GM21360 (cell line): ENCODE measurements at regions not wholly inside any gene's neighbourhood (a gene's known extent, or its start where the extent isn't known, plus 50 kb on each side); places are given as distances from the start of the nearest gene placed in this dataset.

ENCODE experiments used
- ATAC-seq: cut with Tn5 transposase; IDR thresholded peaks from one replicate; pipeline ENCODE4 v1.9.1; 2021; ENCODE audit warnings: mild to moderate bottlenecking, moderate library complexity; ENCODE audit not compliant: unreplicated experiment

GRCh38 chr2:59655809-59656208 lies 897.6 kb downstream of the BCL11A start:
- no peak for ATAC-seq

DNA sequence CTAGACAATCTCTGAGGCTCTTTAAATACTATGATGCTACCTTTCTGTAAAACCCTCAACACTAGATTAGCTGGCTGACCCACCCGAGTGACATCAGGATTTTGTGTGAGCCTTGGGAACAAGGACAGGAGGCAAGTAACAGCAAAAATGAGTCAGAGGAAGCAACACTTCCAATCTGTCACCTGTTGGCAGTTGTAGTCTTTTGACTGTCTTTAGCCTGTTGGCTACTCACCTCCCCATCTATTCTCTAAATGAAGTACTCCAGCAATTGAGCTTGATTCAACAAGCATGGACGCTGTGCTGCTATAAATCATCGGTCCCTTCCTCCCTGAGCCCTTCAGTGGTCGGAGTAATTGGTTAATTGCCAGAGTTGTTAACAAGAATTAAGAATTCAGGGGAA lies 898.7 kb downstream of the BCL11A start:
- no peak for ATAC-seq

GRCh38 chr2:59653164-59653563 lies 900.3 kb downstream of the BCL11A start:
- ATAC-seq, result no peak

DNA sequence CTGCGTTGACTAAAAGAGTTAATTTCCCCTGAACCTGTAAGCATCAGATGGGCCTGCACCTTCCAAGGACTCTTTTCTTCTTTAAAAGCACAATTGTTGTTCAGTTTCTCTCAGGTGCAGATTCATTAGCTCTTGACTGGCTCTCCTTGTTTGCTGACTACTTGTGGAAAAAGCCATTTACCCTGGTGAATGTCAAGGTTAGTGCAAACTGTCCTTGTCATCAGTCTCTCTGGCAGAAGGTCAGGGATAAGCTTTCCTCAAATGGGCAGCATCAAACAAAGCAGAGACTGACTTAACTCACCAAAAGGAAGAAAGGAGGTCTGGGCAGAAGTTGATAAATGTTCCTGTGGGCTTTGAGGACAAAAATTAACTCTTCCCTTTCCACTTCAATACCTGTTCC lies 922.7 kb downstream of the BCL11A start:
- no peak for ATAC-seq

DNA sequence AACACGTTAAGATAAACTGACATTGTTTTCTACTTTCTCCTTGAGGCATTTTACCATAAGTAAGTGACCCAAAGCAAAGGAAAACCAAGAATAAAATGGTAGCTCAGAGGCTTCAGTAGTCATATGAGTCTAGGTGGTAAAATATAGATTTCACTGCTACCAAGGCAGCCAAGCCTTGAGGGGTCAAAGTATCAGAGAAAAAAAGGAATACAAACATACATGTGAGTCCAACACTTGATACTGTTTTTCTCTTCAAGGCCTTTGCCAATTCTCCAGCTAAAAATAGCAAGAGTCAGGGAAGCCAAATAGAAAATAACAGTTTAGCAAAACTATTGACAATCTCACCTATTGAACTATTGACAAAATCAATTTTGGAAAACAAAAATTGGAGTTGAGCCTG lies 925.9 kb downstream of the BCL11A start:
- ATAC-seq, result no peak

GRCh38 chr2:59622599-59623308 lies 930.7 kb downstream of the BCL11A start:
- no peak for ATAC-seq

DNA sequence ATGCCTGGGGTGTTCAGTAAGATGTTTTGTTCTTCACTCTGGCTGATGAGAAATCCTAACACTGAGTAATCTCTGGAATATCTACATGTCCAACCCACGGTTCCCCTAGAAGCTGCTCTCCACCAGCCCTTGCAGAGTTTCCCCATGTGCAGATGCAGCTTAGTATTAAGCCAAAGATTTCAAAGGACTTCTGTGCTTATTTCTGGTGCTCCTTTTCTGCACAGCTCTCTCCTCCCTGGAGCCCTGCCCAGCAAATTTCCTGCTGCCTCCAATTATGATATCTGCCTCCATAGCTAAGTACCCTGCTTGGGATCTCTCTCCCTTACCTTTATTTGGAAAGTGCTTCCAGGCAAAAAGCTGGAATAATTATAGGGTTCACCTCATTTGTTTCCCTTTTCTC lies 949.3 kb downstream of the BCL11A start:
- ATAC-seq, result no peak

GRCh38 chr2:59594671-59595222 lies 958.7 kb downstream of the BCL11A start:
- ATAC-seq, result peak; percentile 60

GRCh38 chr2:59590798-59591197 lies 962.7 kb downstream of the BCL11A start:
- no peak for ATAC-seq

DNA sequence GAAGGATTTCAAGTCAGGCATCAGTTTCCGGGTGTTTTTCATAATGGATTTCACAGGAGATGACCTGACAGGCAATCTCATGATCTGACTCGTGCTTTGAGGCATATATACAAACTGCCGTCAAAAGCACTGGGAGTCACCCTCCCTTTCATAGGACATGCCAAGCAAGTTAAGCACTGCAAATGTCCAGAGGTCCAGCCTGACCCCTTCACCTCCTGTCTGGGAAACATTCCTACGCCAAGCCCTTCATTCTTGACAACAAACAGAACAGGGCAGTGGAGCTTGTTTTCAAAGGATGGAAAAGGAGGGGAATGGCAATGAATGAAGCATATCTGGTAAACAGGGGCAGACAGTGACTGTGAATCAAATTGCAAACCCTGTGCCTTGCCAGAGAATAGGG lies 963.6 kb downstream of the BCL11A start:
- ATAC-seq, result no peak

- no peak for ATAC-seq
Observed at GRCh38 chr2:59588286-59588685, 965.2 kb downstream of the BCL11A start.

DNA sequence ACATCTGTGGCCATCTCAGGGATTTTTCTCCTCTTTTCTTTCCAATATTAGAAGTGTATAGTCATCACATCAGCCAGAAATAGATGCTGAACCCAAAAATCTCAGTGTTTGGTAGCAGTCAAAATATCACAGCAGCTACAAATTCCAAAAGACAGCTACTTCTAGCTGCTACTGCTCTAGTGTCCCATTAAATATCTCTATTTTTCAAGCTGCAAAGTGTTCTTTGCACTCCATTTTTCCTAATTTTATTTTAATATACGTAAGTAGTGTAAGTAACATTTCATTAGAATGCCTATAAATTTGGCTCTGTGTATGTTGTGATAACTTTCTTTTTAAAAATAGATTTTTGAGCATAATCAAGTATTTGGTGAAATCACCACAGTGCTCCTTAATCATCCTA lies 967.3 kb downstream of the BCL11A start:
- ATAC-seq, result no peak

DNA sequence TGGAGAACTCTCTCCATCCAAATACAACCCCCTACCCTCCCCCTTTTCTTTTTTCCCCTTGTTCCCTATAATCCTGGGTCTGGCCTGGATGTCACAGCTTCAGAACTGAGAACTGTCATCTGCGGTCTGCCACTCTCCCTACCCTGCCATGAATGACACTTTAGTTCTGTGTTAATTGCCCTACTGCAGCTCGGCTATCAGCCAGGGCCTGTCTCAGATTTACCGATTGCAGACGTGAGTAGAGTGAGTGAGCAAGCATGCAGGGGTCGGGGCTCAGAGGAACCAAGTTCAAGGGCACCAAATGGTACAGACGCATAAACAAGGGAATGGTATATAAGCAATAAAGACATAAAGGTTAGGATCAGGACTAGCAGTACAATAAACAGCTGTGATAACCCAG lies 967.8 kb downstream of the BCL11A start:
- no peak for ATAC-seq

DNA sequence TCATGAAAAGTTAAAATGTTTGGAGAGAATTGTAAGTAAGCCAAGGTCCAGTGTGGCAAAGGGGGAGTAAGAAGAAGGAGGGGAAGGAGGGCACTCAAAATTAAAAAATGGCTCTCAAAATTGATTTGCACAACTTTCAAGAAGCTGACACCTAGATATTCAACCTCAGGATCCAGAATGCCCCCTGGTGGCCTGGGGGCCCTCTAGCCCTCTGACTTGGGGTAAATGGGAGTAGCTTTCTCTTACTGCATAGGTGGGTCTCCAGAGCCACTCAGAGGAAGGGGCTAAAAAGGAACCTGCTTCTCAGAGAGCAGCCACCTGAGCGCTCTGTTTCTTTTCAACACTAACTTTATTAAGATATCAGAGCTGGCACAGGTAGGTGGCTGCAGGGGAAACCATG lies 968.5 kb downstream of the BCL11A start:
- ATAC-seq, result no peak

DNA sequence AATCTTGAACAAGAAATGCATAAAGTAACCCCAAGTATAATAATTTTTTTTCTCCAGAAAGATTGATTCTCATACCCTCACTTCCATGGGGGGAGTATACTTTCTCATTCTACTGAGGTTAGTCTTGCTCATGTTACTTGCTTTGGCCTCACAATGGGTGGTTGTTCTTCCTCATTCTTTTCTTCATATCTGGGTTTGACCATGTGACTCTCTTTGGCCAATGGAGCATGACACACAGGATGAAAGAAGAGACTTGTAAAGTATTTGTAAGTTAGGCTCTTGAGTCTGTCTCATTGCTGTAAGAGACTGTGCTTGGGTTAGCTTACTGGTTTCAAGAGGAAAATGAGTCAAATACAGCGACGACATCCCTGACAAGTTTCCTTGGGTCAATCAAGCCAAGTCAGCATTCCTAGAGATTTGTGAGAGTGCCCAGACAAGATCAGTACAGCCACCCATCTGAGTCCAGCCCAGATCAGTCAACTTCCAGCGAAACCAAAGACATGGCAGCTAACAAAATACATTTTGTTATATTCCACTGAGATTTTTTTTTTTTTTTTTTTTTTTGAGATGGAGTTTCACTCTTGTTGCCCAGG lies 970.2 kb downstream of the BCL11A start:
- ATAC-seq, result no peak

DNA sequence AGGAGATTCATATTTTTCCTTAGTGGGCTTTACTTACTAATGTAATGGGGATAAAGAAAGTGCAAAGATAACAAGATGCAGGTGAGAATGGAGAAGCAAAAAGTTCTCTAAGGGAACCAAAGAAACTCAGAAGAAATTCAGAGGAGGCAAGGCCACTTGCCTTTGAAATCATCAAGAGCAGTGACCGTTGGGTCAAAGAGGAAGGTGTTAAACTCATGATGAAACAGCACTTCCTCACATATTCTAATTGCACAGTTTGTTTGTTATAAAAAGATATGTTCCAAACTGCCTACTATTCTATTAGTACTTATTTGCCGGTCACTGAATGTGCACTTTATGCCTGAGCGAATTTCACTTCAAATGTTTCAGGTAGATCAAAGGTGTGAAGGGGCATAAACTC lies 975.1 kb downstream of the BCL11A start:
- ATAC-seq, result no peak

- no peak for ATAC-seq
Observed at GRCh38 chr2:59575191-59575590, 978.3 kb downstream of the BCL11A start.

- ATAC-seq, result no peak
Observed at GRCh38 chr2:59572227-59572626, 981.2 kb downstream of the BCL11A start.

DNA sequence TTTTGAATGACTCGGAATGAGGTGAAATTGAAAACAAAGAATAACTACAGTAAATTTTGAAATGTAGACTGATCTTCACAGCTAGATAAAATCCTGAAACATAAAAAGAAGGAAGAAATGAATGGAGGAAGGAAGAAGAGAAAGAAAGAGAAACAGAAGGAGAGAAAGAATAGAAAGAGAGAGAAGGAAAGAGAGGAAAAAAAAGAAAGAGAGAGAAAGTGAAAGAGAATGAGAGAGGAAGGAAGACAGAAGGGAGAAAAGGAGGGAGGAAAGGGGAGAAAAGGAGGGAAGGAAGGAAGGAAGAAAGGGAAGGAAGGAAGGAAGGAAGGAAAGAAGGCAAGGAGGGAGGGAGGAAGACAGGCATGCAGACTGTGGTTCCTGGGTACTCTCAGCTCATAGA lies 982.6 kb downstream of the BCL11A start:
- ATAC-seq, result no peak

- no peak for ATAC-seq
Observed at GRCh38 chr2:59569124-59569523, 984.3 kb downstream of the BCL11A start.

GRCh38 chr2:59568461-59568860 lies 985.0 kb downstream of the BCL11A start:
- ATAC-seq, result no peak

- ATAC-seq, result no peak
Observed at GRCh38 chr2:59567151-59567550, 986.3 kb downstream of the BCL11A start.

GRCh38 chr2:59566739-59567138 lies 986.7 kb downstream of the BCL11A start:
- no peak for ATAC-seq
